ENCODE measurements at regions not wholly inside any gene's neighbourhood (a gene's known extent, or its start where the extent isn't known, plus 50 kb on each side); places are given as distances from the start of the nearest gene placed in this dataset.

DNA sequence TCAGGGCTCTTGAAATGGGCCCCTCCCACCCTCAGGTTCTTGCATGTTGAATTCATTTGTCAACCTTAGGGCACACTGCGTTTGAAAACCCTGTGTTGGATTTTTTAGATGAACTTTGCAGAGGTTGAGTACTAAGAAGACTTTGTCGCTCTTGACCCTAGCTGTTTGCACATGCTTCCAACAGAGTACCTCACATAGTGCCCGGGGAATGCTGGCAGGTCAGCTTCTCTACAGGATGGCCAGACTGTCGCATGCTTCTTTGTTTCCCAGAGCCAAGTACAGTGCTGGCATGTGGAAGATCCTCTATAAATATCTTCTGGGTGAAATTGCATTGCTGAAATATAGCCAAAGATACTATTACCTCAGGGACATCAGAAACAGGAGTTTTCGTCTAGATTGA is 59.9 kb downstream of the FAT3 start:
- Histone ChIP-seq H3K4me1 (ENCODE audit: insufficient read depth) (no peaks in the 10 kb centered on the region), H3K27me3 (no peaks in the 10 kb centered on the region), H3K27ac (no peak overlapping the region), H3K4me3 (no peak overlapping the region), H3K36me3 (no peaks in the 10 kb centered on the region), H3K9me3 (no peaks in the 10 kb centered on the region)
- TF ChIP-seq, protein P1, sequence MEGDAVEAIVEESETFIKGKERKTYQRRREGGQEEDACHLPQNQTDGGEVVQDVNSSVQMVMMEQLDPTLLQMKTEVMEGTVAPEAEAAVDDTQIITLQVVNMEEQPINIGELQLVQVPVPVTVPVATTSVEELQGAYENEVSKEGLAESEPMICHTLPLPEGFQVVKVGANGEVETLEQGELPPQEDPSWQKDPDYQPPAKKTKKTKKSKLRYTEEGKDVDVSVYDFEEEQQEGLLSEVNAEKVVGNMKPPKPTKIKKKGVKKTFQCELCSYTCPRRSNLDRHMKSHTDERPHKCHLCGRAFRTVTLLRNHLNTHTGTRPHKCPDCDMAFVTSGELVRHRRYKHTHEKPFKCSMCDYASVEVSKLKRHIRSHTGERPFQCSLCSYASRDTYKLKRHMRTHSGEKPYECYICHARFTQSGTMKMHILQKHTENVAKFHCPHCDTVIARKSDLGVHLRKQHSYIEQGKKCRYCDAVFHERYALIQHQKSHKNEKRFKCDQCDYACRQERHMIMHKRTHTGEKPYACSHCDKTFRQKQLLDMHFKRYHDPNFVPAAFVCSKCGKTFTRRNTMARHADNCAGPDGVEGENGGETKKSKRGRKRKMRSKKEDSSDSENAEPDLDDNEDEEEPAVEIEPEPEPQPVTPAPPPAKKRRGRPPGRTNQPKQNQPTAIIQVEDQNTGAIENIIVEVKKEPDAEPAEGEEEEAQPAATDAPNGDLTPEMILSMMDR (IDR thresholded peaks at IDR 0.05), result no peak
- TF ChIP-seq EP300 (IDR thresholded peaks at IDR 0.05), result no peak
- TF ChIP-seq POLR2A (IDR thresholded peaks at IDR 0.05), result no peak
- DNase-seq, result no peak
- intact Hi-C loops (cut with DNase I), result no loop called here
- 83 to 86% (median 85%) methylated on average over 5 of the region's 5 CpGs for WGBS, 3 donors

DNA sequence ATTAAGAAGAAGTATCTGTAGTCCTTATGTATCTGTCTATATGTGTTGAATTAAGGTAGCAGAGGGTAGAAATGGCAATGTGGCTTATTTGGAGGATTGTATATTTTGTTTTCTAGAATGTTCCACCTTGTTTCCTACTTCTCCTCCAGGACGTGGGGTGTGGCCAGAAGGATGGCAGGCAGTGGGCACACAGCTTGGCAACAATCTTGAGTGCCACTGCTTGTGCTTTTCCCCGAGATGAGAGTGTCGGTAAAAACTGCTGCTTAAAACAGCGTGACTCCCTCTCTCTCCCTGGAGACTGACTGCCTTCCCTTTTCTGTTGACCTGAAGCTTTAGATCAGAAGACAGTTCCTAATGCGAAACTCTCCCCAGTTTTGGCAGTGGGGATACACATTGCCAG is 61.2 kb downstream of the FAT3 start:
- H3K36me3 ChIP-seq, result no peaks in the 10 kb centered on the region
- no peak overlapping the region for H3K27ac ChIP-seq
- 81 to 90% (median 90%) methylated on average over 5 of the region's 5 CpGs for WGBS, 3 donors
- intact Hi-C loops (cut with DNase I), result no loop called here
- no peaks in the 10 kb centered on the region for H3K9me3 ChIP-seq
- TF ChIP-seq, protein P1 (IDR thresholded peaks at IDR 0.05), result no peak
- TF ChIP-seq POLR2A (IDR thresholded peaks at IDR 0.05), result no peak
- no peak for TF ChIP-seq EP300 (IDR thresholded peaks at IDR 0.05)
- H3K4me1 ChIP-seq (ENCODE audit: insufficient read depth), result no peaks in the 10 kb centered on the region
- no peak for DNase-seq
- no peaks in the 10 kb centered on the region for H3K27me3 ChIP-seq
- no peak overlapping the region for H3K4me3 ChIP-seq

DNA sequence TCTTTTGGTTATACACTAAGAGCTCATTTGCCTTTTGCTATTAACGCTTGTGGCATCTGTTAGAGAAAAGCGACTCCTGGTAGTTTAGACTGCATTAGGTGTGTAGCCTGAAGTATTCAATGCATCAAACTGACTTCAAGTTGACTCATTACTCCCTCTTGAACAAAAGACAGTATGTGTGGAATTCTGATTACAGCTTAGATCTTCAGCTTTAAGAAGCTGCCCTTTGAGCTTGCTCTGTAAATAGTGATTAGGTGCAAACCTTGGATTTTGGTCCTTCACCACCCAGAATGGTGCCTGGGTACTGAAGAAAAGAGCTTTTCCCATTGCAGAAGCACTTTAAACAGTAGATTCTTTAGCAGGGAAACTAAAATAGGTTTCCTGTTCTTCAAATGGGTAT is 62.1 kb downstream of the FAT3 start:
- no peak for DNase-seq
- Histone ChIP-seq H3K9me3 (no peaks in the 10 kb centered on the region), H3K27me3 (no peaks in the 10 kb centered on the region), H3K4me1 (ENCODE audit: insufficient read depth) (no peaks in the 10 kb centered on the region), H3K36me3 (no peaks in the 10 kb centered on the region), H3K4me3 (no peak overlapping the region), H3K27ac (no peak overlapping the region)
- WGBS, 3 donors, result 89 to 95% (median 95%) methylated on average over 2 of the region's 2 CpGs
- TF ChIP-seq EP300 (IDR thresholded peaks at IDR 0.05) (no peak), POLR2A (IDR thresholded peaks at IDR 0.05) (no peak)
- TF ChIP-seq, protein P1 (IDR thresholded peaks at IDR 0.05), result no peak
- intact Hi-C loops (cut with DNase I), result no loop called here

DNA sequence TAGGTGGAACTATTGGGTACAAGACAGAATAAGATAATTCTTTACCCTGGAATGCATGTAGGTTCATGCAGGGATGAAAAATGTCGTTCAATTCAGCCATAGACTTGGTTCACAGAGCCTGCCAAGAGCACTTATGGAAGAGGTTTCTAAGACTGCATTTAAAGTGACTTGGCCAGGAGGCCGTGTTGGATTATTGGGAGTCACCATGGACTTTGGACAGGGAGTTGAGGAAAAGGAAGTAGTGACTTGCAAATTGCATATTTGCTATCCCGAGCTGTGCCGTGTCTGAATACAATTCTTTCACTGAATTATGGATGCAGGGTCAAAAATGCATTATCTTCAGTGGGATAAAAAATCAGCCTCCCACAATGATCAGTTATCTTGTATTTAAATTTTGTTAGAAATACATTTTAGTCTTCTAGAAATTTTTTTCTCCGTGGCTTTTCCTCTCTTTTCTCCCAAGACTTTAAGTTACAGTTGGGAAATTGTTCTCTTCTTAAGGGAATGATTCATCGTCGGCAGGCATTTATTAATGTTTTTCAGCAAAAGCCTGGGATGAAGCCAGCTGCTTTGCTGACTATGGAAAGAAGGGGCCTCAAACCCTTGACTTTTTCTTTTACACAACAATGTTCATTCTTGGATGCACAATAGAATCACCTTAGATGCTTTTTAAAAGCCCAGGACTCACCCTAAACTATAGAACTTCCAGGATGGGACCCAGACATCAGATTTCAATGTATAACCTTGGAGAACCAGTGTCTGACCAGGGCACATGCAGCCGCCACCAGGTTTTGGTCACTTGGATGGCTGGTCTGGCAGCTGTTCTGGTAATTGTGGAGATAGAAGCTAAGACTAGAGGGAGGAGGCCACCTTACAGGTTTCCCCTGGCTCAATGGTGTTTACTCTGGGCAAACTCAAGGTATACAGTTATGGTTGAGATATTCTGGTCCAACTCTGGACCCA is 70.8 kb downstream of the FAT3 start:
- no peak overlapping the region for H3K4me3 ChIP-seq
- intact Hi-C loops (cut with DNase I), result no loop called here
- H3K27me3 ChIP-seq, result no peaks in the 10 kb centered on the region
- no peak for DNase-seq
- no peaks in the 10 kb centered on the region for H3K36me3 ChIP-seq
- H3K4me1 ChIP-seq (ENCODE audit: insufficient read depth), result no peaks in the 10 kb centered on the region
- H3K27ac ChIP-seq, result no peak overlapping the region
- TF ChIP-seq POLR2A (IDR thresholded peaks at IDR 0.05), result no peak
- TF ChIP-seq EP300 (IDR thresholded peaks at IDR 0.05), result no peak
- TF ChIP-seq, protein P1 (IDR thresholded peaks at IDR 0.05), result no peak
- 70 to 86% (median 74%) methylated on average over 8 of the region's 8 CpGs for whole genome bisulfite sequencing, 3 donors
- H3K9me3 ChIP-seq, result no peaks in the 10 kb centered on the region
